CD4-positive, alpha-beta T cell treated with Interleukin-15 for 4 hours (primary cell): ENCODE measurements at regions not wholly inside any gene's neighbourhood (a gene's known extent, or its start where the extent isn't known, plus 50 kb on each side); places are given as distances from the start of the nearest gene placed in this dataset.

Source experiments
- DNase-seq: peaks from one replicate; pipeline ENCODE4 v3.0.0-alpha.2; 2020; ENCODE audit warnings: low spot score

GRCh38 chr5:168165977-168166376 lies 125.5 kb upstream of the WWC1 start:
- DNase-seq, result no peak

- no peak for DNase-seq
Observed at GRCh38 chr5:168167338-168167737, 124.1 kb upstream of the WWC1 start.

- no peak for DNase-seq
Observed at GRCh38 chr5:168168978-168169698, 122.3 kb upstream of the WWC1 start.

GRCh38 chr5:168169791-168170190 lies 121.7 kb upstream of the WWC1 start:
- no peak for DNase-seq

- no peak for DNase-seq
Observed at GRCh38 chr5:168171901-168172759, 119.3 kb upstream of the WWC1 start.

- no peak for DNase-seq
Observed at GRCh38 chr5:168172760-168173223, 118.7 kb upstream of the WWC1 start.

- DNase-seq, result no peak
Observed at GRCh38 chr5:168174376-168174775, 117.1 kb upstream of the WWC1 start.

- DNase-seq, result no peak
Observed at GRCh38 chr5:168176251-168176650, 115.2 kb upstream of the WWC1 start.

GRCh38 chr5:168176941-168177340 lies 114.5 kb upstream of the WWC1 start:
- DNase-seq, result no peak

GRCh38 chr5:168177831-168178450 lies 113.5 kb upstream of the WWC1 start:
- DNase-seq, result no peak

- DNase-seq, result no peak
Observed at GRCh38 chr5:168179192-168179593, 112.3 kb upstream of the WWC1 start.

GRCh38 chr5:168182269-168182668 lies 109.2 kb upstream of the WWC1 start:
- no peak for DNase-seq

- DNase-seq, result no peak
Observed at GRCh38 chr5:168184103-168184502, 107.3 kb upstream of the WWC1 start.

GRCh38 chr5:168186289-168187074 lies 105.0 kb upstream of the WWC1 start:
- DNase-seq, result no peak

- no peak for DNase-seq
Observed at GRCh38 chr5:168187614-168188013, 103.8 kb upstream of the WWC1 start.

- DNase-seq, result no peak
Observed at GRCh38 chr5:168188182-168188581, 103.3 kb upstream of the WWC1 start.

GRCh38 chr5:168192120-168192519 lies 99.3 kb upstream of the WWC1 start:
- no peak for DNase-seq

- DNase-seq, result no peak
Observed at GRCh38 chr5:168193493-168194250, 97.8 kb upstream of the WWC1 start.

GRCh38 chr5:168195110-168195509 lies 96.3 kb upstream of the WWC1 start:
- no peak for DNase-seq

GRCh38 chr5:168198359-168198758 lies 93.1 kb upstream of the WWC1 start:
- DNase-seq, result no peak

GRCh38 chr5:168202996-168203395 lies 88.4 kb upstream of the WWC1 start:
- DNase-seq, result no peak
